Upper lobe of left lung (tissue), 6 donors: ENCODE measurements at regions not wholly inside any gene's neighbourhood (a gene's known extent, or its start where the extent isn't known, plus 50 kb on each side); places are given as distances from the start of the nearest gene placed in this dataset.

Source experiments
- ATAC-seq, 2 donors: fragments of 200-7000 bp; cut with Tn5 transposase; one replicate each; pipeline ENCODE4 v1.9.1; 2022; ENCODE audit warnings: mild to moderate bottlenecking in 2 of 2, moderate library complexity in 2 of 2; ENCODE audit not compliant: low FRiP score in 2 of 2
- DNase-seq, 2 donors: peaks; one replicate each; pipeline ENCODE4 v3.0.0-alpha.2; 2019 to 2020
- H3K27ac ChIP-seq, 4 donors: fragments of 200-600 bp; sonication (generic); one replicate each; pipeline ENCODE4 v1.5.1; 2016 to 2019
- H3K27me3 ChIP-seq, 4 donors: fragments of 200-600 bp; sonication (generic); one replicate each; pipeline ENCODE4 v1.5.1; 2017 to 2019
- H3K36me3 ChIP-seq, 4 donors: fragments of 200-600 bp; sonication (generic); one replicate each; pipeline ENCODE4 v1.5.1; 2016 to 2019
- H3K4me1 ChIP-seq, 4 donors: fragments of 200-600 bp; sonication (generic); one replicate each; pipeline ENCODE4 v1.5.1; 2018 to 2019
- H3K4me3 ChIP-seq, 4 donors: fragments of 200-600 bp; sonication (generic); one replicate each; pipeline ENCODE4 v1.5.1; 2017 to 2019; ENCODE audit warnings: mild to moderate bottlenecking in 2 of 4, moderate library complexity in 1 of 4
- H3K9me3 ChIP-seq, 4 donors: fragments of 200-600 bp; sonication (generic); one replicate each; pipeline ENCODE4 v1.5.1; 2018 to 2019
- CTCF ChIP-seq, 6 experiments: fragments of 450-650 bp in 4 of 6; fragments of 200-600 bp in 2 of 6; sonication (generic) in 2 of 6; IDR thresholded peaks; one replicate each; pipeline ENCODE4 v1.5.1; 2016 to 2019; ENCODE audit warnings: antibody characterized with exemption in 6 of 6
- EP300 ChIP-seq, 4 donors: sonication (generic); formaldehyde crosslinking; IDR thresholded peaks; one replicate each; pipeline ENCODE4 v1.5.1; 2017; ENCODE audit warnings: antibody characterized with exemption in 4 of 4, control low read depth in 2 of 4
- POLR2A ChIP-seq, 4 donors: fragments of 450-650 bp; IDR thresholded peaks; one replicate each; pipeline ENCODE4 v1.5.1; 2016 to 2017; ENCODE audit warnings: antibody characterized with exemption in 4 of 4, mild to moderate bottlenecking in 2 of 4
- POLR2AphosphoS5 ChIP-seq, 2 donors: sonication (generic); formaldehyde crosslinking; IDR thresholded peaks; one replicate each; pipeline ENCODE4 v1.5.1; 2017; ENCODE audit warnings: antibody characterized with exemption in 2 of 2
- WGBS, 2 donors: methylation state at CpG; one replicate each; pipeline ENCODE4 v1.1.5; 2017 to 2018; 5-methylcytosine and 5-hydroxymethylcytosine counted together
- donor health status: DM: no; HTN: no; CAD: no; lungs with moderate emphysema.
- donor health status: DM: no; HTN: yes; CAD: no; lungs with severe emphysema.

- H3K36me3 ChIP-seq: no peaks in the 10 kb centered on the region
- TF ChIP-seq POLR2A (IDR thresholded peaks at IDR 0.05) (no peak), POLR2AphosphoS5 (IDR thresholded peaks at IDR 0.05) (peak in 1 of 2 donors; percentile 34)
- no peaks in the 10 kb centered on the region for H3K27me3 ChIP-seq
- 58 to 75% methylated on average over 7 of the region's 7 CpGs for WGBS, 2 donors
- peak overlapping the region in 3 of 4 donors; percentile 62 to 71 (median 67) for H3K27ac ChIP-seq
- H3K9me3 ChIP-seq: no peaks in the 10 kb centered on the region
- DNase-seq (peak in 1 of 2 donors; percentile 51), ATAC-seq (no peak)
- peaks cover 25 to 31% (median 28%) of the 10 kb centered on the region in 4 donors for H3K4me1 ChIP-seq
- no peak overlapping the region for H3K4me3 ChIP-seq
These were observed 260.0 kb downstream of the AUH start for GRCh38 chr9:91101611-91102168.

GRCh38 chr9:91102269-91102668 lies 259.4 kb downstream of the AUH start:
- H3K27ac ChIP-seq: no peak overlapping the region
- TF ChIP-seq POLR2A (IDR thresholded peaks at IDR 0.05): no peak
- no peak for TF ChIP-seq CTCF (IDR thresholded peaks at IDR 0.05)
- TF ChIP-seq POLR2AphosphoS5 (IDR thresholded peaks at IDR 0.05): no peak
- no peak for TF ChIP-seq EP300 (IDR thresholded peaks at IDR 0.05)
- no peaks in the 10 kb centered on the region for H3K36me3 ChIP-seq

GRCh38 chr9:91103931-91104330 lies 257.8 kb downstream of the AUH start:
- ATAC-seq: no peak
- H3K36me3 ChIP-seq: no peaks in the 10 kb centered on the region
- 85 to 90% methylated on average over 1 of the region's 1 CpG for WGBS, 2 donors
- TF ChIP-seq POLR2AphosphoS5 (IDR thresholded peaks at IDR 0.05) (no peak), POLR2A (IDR thresholded peaks at IDR 0.05) (no peak), CTCF (IDR thresholded peaks at IDR 0.05) (no peak), EP300 (IDR thresholded peaks at IDR 0.05) (no peak)
- H3K27ac ChIP-seq: no peak overlapping the region
- no peaks in the 10 kb centered on the region for H3K27me3 ChIP-seq
- no peak for DNase-seq
- H3K4me1 ChIP-seq: peaks cover 25 to 31% (median 28%) of the 10 kb centered on the region in 4 donors
- no peak overlapping the region for H3K4me3 ChIP-seq
- no peaks in the 10 kb centered on the region for H3K9me3 ChIP-seq

More at GRCh38 chr9:91102269-91102668, 259.4 kb downstream of the AUH start:
- ATAC-seq: no peak
- H3K27me3 ChIP-seq: no peaks in the 10 kb centered on the region
- no peaks in the 10 kb centered on the region for H3K9me3 ChIP-seq
- H3K4me1 ChIP-seq: peaks cover 25 to 31% (median 28%) of the 10 kb centered on the region in 4 donors
- DNase-seq: no peak
- H3K4me3 ChIP-seq: no peak overlapping the region

GRCh38 chr9:91106415-91107081 lies 255.2 kb downstream of the AUH start:
- H3K4me1 ChIP-seq: peaks cover 0 to 6% (median 2%) of the 10 kb centered on the region in 4 donors
- no peak overlapping the region for H3K4me3 ChIP-seq
- H3K27me3 ChIP-seq: no peaks in the 10 kb centered on the region
- H3K27ac ChIP-seq: no peak overlapping the region
- H3K36me3 ChIP-seq: no peaks in the 10 kb centered on the region
- DNase-seq: no peak
- TF ChIP-seq POLR2A (IDR thresholded peaks at IDR 0.05) (no peak), POLR2AphosphoS5 (IDR thresholded peaks at IDR 0.05) (no peak), EP300 (IDR thresholded peaks at IDR 0.05) (no peak)
- WGBS, 2 donors: 90 to 93% methylated on average over 9 of the region's 9 CpGs
- ATAC-seq: no peak
- peaks cover 0 to 11% (median 9%) of the 10 kb centered on the region in 4 donors for H3K9me3 ChIP-seq

GRCh38 chr9:91111226-91111625 lies 250.5 kb downstream of the AUH start:
- no peak overlapping the region for H3K27ac ChIP-seq
- H3K4me1 ChIP-seq: peaks cover 3 to 6% (median 5%) of the 10 kb centered on the region in 4 donors
- no peaks in the 10 kb centered on the region for H3K27me3 ChIP-seq
- H3K9me3 ChIP-seq: peaks cover 0 to 11% (median 9%) of the 10 kb centered on the region in 4 donors
- ATAC-seq: no peak
- no peak overlapping the region for H3K4me3 ChIP-seq
- no peak for DNase-seq
- H3K36me3 ChIP-seq: no peaks in the 10 kb centered on the region
- TF ChIP-seq POLR2A (IDR thresholded peaks at IDR 0.05) (no peak), EP300 (IDR thresholded peaks at IDR 0.05) (no peak), POLR2AphosphoS5 (IDR thresholded peaks at IDR 0.05) (no peak), CTCF (IDR thresholded peaks at IDR 0.05) (no peak)
